WERI-Rb-1 (cell line): ENCODE measurements at regions not wholly inside any gene's neighbourhood (a gene's known extent, or its start where the extent isn't known, plus 50 kb on each side); places are given as distances from the start of the nearest gene placed in this dataset.

Source experiments
- DNase-seq: peaks from one replicate; pipeline ENCODE4 v3.0.0-alpha.2; 2020
- H3K27ac ChIP-seq: fragments of 250-450 bp; sonication (Bioruptor Pico); 2 replicates; pipeline ENCODE4 v1.5.1; 2020; ENCODE audit warnings: mild to moderate bottlenecking, moderate library complexity
- H3K27me3 ChIP-seq: fragments of 250-450 bp; sonication (Bioruptor Pico); 2 replicates; pipeline ENCODE4 v1.5.1; 2021; ENCODE audit warnings: mild to moderate bottlenecking, low read depth, moderate library complexity; ENCODE audit not compliant: insufficient read depth, severe bottlenecking
- H3K36me3 ChIP-seq: fragments of 250-450 bp; sonication (Bioruptor Pico); 2 replicates; pipeline ENCODE4 v1.5.1; 2020; ENCODE audit warnings: mild to moderate bottlenecking, moderate library complexity
- H3K4me3 ChIP-seq: 2 replicates; pipeline ENCODE4 v1.5.1; 2011; ENCODE audit warnings: low read depth, mild to moderate bottlenecking, control low read depth, low read length
- H3K9me3 ChIP-seq: fragments of 250-450 bp; sonication (Bioruptor Pico); 2 replicates; pipeline ENCODE4 v1.5.1; 2021; ENCODE audit warnings: mild to moderate bottlenecking, moderate library complexity; ENCODE audit not compliant: severe bottlenecking
- TF ChIP-seq, protein P1 (sequence below): IDR thresholded peaks from 2 replicates; pipeline ENCODE4 v1.5.1; 2011; ENCODE audit warnings: low read depth, mild to moderate bottlenecking, control low read depth, inconsistent platforms, low read length

DNA sequence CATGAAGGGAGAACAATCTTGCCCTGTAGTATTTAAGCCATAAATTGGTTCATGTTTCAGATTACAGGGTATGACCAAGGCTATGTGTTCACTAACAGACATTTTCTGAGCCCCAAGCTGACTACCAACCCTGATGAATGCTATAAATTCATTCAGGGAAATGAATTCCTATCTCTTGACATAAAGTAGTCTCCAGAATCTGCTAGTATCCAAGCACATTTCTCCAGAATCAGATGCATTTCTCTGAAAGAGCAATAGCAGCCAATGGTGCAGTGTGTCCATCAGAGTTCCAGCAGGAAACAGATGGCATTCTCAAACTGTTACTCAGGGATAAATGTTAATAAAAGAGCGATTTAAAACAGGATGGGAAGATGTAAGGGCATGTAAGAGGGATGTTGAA is 226.4 kb downstream of the COG6 start:
- Histone ChIP-seq H3K36me3 (no peaks in the 10 kb centered on the region), H3K27me3 (no peaks in the 10 kb centered on the region), H3K4me3 (no peak overlapping the region), H3K9me3 (no peaks in the 10 kb centered on the region), H3K27ac (no peak overlapping the region)
- no peak for DNase-seq
- TF ChIP-seq, protein P1, sequence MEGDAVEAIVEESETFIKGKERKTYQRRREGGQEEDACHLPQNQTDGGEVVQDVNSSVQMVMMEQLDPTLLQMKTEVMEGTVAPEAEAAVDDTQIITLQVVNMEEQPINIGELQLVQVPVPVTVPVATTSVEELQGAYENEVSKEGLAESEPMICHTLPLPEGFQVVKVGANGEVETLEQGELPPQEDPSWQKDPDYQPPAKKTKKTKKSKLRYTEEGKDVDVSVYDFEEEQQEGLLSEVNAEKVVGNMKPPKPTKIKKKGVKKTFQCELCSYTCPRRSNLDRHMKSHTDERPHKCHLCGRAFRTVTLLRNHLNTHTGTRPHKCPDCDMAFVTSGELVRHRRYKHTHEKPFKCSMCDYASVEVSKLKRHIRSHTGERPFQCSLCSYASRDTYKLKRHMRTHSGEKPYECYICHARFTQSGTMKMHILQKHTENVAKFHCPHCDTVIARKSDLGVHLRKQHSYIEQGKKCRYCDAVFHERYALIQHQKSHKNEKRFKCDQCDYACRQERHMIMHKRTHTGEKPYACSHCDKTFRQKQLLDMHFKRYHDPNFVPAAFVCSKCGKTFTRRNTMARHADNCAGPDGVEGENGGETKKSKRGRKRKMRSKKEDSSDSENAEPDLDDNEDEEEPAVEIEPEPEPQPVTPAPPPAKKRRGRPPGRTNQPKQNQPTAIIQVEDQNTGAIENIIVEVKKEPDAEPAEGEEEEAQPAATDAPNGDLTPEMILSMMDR, result no peak

DNA sequence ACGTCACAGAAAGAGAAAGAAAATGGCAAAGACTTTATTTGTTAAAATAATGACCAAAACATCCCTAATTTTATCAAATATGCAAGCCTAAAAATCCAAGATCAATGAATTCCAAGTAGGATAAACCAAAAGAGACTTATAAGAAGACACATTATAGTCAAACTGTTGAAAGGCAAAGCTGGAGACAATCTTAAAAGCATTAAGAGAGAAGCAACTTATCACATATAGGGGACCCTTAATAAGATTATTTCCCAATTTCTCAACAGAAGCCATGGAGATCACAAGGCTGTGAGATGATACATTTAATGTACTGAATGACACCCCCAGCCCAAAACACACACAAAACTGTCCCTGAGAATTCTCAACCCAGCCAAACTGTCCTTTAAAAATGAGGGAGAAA is 228.7 kb downstream of the COG6 start:
- TF ChIP-seq, protein P1, result no peak

DNA sequence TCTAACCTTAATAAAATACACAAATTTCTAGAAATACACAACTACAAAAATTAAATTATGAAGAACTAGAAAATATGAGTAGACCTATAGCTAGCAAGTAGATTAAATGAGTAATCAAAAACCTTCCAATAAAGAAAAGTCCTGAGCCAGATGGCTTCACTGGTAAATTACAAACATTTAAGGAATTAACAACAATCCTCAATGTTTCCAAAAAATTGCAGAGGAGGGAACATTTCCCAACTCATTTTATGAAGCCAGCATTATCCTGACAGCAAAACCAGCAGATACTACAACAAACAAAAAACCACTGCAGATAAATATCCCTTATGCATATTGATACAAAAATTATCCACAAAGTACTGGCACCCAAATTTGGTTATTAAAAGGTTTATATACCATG is 230.9 kb downstream of the COG6 start:
- no peaks in the 10 kb centered on the region for H3K36me3 ChIP-seq
- DNase-seq, result no peak
- no peaks in the 10 kb centered on the region for H3K27me3 ChIP-seq
- H3K4me3 ChIP-seq, result no peak overlapping the region
- no peaks in the 10 kb centered on the region for H3K9me3 ChIP-seq
- H3K27ac ChIP-seq, result no peak overlapping the region
- TF ChIP-seq, protein P1, result no peak

More for the DNA sequence above, 228.7 kb downstream of the COG6 start:
- H3K9me3 ChIP-seq, result no peaks in the 10 kb centered on the region
- no peak for DNase-seq
- no peak overlapping the region for H3K27ac ChIP-seq
- H3K4me3 ChIP-seq, result no peak overlapping the region
- no peaks in the 10 kb centered on the region for H3K27me3 ChIP-seq
- H3K36me3 ChIP-seq, result no peaks in the 10 kb centered on the region

DNA sequence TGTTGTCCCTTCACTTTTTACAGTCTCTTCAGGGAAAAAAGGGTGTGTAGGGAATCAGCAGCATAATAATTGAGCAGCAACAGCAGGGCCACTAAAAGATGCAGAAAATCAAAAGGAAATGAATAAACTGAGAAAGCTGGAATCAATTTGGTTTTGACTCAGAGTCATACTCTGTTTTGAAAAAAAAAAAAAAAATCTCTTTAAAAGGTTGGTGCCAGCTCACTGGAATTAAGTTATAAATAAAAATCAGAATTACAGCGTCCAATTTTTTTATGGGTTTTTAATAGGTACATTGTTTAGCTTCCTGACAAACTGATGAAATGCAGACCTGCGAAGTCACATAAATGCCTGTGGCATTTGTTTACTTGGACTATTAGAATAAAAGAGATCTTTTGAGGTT is 231.9 kb downstream of the COG6 start:
- TF ChIP-seq, protein P1, result no peak
- no peak overlapping the region for H3K4me3 ChIP-seq
- no peaks in the 10 kb centered on the region for H3K36me3 ChIP-seq
- DNase-seq, result no peak
- no peaks in the 10 kb centered on the region for H3K27me3 ChIP-seq
- no peak overlapping the region for H3K27ac ChIP-seq
- H3K9me3 ChIP-seq, result no peaks in the 10 kb centered on the region

DNA sequence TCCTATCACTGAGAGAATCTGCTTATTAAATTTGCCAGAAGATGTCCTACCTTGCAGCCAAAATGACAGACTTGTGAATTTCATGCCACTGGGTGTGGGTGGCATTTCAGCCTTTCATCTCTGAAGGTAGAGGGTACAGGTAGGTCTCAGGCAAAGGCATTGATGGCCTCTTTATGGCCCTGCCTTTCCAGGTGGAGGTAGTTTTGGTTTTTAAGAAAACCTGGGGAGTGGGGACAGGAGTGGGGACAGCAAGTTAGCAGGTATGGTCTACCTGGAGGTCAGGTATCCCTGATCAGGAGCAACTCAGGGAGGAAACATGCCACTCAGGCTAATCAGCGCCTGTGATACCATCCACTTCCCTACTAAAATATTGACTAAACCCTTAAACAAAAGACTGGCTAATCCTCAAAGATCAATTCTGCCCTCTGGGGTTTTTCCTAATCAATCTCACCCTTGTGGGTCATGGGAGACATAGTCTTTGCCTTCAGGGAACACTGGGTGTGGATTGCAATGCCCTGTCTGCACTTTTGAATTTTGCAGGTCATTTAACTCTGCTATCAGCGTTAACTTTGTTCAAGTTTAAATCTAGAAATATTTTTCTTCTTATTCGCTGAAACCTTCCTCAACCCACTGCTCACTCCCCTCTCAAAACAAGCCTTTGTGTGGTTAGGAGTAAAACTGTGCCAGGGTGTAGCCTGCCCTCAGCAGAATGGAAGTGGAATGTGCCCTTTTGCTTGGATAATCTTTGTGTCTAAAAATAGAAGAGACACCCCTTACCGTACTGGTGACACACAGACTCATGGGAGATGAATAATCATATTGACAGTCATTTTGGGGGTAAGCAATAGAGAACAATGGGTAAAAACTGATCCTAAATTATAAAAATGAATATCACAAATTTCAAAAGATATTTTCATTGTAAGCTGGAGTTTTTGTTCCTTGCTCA is 233.7 kb downstream of the COG6 start:
- Histone ChIP-seq H3K9me3 (no peaks in the 10 kb centered on the region), H3K4me3 (no peak overlapping the region), H3K27me3 (no peaks in the 10 kb centered on the region), H3K27ac (no peak overlapping the region), H3K36me3 (no peaks in the 10 kb centered on the region)
- TF ChIP-seq, protein P1, result no peak
- no peak for DNase-seq
